ENCODE measurements at regions not wholly inside any gene's neighbourhood (a gene's known extent, or its start where the extent isn't known, plus 50 kb on each side); places are given as distances from the start of the nearest gene placed in this dataset.

GRCh38 chr15:92528736-92529135 lies 126.8 kb downstream of the FAM174B start:
- TF ChIP-seq CTCF (conservative IDR thresholded peaks at IDR 0.05 in 1 of 2, IDR thresholded peaks at IDR 0.05 in 1 of 2; ENCODE audit: low read depth in 1 of 2, low read length in 2 of 2) (no peak), EZH2 (IDR thresholded peaks at IDR 0.05; ENCODE audit: low read length, missing control alignments) (no peak)
